Activated gamma-delta T cell (primary cell): ENCODE measurements at regions not wholly inside any gene's neighbourhood (a gene's known extent, or its start where the extent isn't known, plus 50 kb on each side); places are given as distances from the start of the nearest gene placed in this dataset.

Experiments
- DNase-seq: peaks from one replicate; lab custom pipeline; 2025; lab: John Stamatoyannopoulos, UW

DNA sequence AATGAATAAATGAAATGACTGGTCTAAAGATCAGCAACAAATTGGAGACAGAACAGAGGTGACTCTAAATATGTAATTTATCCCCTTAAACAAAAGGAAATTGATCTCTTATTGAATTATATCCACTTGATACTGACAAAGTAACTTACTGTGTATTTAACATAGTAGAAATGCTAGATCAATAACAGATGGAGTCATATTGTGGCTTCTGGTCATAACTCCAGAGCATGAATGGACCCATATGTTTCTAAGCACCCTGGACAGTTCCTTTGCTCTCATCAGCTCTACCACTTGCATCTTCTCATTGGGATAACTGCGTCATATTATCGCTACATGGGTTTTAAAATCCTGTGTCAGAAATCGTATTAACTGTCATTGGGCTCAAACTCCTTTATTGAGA, 222.3 kb downstream of the ETS1 start:
- no peak for DNase-seq

DNA sequence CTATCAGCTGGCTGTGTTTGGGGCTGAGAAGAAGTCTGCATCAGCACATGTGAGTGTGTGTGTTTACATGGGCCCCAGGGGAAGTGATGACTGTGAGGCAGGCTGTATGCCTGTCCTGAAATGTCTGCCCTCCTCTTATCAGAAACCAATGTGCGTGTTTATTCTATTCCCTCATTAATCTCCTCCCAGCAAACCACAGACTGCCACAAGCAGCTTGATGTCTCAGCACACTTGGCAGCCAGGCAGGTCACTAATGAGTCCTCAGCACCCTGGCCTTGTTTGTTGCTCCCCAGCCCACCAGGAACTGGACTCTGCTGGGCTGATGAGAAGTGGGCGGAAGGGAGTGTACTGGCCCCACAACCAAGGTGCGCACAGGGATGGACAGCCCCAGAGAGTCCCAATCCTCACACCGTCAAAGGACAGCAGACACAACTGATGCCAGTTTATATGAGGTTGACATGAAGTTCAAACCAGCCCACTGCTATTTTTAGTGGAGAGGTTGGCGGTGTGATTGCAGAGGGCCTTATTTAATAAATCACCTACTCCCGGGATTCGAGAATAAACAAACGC, 225.8 kb downstream of the ETS1 start:
- no peak for DNase-seq

DNA sequence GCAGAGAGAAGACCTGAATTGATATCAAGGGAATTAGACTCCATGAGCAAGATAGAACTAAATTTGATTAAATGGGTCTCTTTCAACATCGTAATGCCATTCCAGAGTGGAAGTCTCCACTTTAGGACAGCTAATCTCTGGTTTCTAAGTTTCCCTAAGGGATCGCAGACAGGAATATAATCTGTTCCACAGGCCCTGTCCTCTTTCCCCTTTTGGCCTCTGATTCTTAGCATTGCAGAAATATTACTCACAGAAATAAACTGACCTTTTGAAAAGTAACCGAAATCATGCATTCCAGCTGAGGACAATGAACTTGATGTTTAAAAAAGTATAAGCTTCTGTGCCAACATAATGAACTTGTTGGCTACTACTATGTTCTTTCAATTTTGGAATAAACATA, 227.8 kb downstream of the ETS1 start:
- no peak for DNase-seq

DNA sequence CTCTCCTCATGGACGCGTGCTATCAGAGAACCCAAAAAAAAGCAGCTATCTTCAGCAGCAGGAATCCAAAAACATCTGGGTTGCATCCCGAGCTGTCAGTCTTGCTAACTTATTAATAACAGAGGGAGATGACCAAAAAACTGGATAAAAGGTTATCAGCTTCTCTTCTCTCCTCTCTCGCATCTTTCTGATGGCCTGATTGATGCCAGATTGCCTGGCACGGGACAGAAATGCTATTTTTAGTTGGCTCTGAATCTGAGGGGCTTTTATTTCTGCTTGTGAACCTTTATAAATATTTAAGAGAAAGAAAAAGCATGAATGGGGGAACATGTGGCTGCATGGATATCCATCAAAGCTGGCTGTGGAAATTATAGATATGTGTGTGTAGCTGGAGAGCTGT, 230.3 kb downstream of the ETS1 start:
- no peak for DNase-seq

DNA sequence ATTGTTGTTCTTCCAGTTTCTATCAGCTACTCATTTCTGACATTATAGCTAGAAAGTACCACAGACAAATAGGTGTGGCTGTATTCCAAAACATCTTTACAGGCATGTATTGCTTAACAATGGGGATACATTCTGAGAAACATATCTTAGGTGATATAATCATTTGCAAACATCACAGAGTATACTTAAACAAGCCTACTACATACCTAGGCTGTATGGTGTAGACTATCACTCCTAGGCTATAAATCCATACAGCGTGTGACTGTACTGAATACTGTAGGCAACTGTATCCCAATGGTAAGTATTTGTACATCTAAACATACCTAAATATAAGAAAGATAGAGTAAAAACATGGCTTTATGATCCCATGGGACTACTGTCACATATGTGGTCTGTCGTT, 231.8 kb downstream of the ETS1 start:
- DNase-seq: no peak

DNA sequence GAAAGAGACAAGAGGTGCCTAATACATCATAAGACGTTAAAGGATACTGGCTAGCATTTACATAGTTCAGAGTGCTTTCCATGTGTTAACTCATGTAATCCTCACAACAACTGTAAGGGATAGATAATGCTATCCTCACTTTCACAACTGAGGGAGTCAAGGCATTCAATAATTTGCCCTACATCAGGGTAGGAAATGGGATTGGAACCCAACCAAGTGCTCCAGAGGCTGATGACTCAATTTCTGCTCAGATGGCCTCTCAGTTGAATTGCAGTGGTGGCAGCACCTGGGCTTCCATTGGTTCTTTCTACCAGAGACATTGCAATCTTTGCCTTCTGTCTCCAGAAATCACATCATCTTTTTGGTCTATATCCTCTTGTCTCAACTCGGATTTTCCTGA, 232.9 kb downstream of the ETS1 start:
- DNase-seq: no peak

DNA sequence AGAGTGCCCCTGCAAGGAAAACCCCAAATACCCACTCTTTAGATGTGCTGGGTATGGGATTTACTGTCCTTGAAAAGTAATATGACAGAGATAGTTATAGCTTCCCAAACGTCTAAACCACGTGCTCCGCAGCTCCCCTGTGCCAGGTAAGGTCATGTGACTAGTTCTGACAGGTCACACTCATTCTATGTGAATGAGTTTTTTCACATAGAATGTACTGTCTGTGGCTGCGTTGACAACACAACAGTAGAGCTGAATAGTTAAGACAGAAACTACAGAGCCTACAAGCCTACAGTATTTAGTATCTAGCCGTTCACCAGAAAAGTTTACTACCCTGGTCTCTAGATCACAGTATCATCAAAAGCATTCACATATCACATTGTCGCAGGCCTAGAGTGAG, 236.2 kb downstream of the ETS1 start:
- DNase-seq: no peak

DNA sequence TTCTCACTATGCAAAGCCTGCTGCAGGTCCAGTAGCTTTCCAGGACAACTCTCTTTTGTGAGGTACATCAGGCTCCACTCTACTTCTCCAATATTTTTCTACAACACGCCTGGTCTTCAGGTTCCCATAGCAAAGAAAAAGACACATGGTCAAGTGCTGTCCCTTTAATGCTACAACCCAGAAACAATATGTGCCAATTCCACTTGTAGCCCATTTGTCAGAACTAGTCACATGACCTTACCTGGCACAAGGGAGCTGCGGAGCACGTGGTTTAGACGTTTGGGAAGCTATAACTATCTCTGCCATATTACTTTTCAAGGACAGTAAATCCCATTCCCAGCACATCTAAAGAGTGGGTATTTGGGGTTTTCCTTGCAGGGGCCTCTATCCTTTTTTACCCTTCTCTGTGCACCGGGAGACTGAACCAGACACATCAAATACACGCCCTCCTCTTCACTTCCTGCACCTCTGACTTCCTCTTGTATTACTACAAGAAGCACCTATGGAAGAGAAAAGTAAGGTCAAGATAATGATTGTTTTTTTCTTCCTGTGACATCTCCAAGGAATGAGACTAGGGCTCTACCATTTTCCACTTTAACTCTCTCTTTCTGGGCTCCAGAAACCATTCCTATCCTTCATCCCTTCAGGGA, 237.6 kb downstream of the ETS1 start:
- no peak for DNase-seq

DNA sequence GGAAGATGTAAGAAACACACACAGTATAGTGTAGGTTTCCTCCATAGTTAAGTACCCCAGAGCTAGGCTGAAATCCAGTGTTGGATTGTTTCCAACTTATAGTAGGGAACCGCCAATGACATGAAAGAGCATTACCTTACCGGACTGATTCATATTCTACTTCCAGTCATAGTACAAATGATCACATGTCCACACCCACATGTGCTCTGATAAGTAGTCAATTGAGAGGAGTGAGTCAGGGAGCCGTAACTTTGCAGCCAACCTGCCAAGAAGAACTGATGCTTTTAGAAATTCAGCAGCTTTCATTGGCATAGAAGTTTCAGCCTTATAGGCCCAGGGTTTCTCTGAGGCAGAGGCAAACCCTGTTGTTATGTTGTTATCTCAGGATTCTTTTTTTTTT, 240.6 kb downstream of the ETS1 start:
- DNase-seq: no peak

DNA sequence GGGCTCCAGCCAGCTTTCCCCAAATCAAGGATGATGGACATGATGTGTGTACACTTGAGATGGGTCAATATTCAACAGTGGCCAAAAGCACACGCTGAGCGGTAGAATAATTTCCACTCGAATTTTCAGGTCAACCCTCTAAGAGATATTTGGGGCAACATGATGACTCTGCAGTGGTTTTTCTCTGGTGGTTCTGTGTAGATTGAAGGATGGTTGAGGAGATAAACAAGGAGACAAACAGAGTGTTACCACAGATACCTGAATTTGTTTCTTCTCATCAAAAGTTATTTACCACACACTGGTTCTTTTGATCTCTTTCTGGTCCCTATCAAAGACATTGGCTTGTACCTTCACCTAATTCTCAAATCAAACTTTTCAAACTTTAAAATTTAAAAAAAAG, 242.0 kb downstream of the ETS1 start:
- DNase-seq: no peak

DNA sequence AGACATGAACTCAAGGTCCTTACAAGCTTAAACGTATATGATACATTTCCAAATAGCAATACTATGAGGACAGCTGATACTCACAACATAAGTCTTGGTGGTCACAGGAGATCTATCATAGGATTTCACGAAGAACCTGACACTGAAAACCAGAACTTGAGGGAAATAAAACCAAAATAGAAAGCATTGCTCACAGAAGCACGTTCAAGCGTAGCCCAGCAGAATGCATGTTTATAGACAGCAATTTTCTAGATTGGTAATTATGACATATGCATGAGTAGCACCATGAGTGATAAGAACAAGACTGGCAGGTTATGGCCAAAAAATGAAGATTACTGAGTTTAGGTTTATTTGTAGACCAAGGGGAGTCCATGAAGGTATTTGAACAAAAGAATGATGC, 243.5 kb downstream of the ETS1 start:
- DNase-seq: no peak

DNA sequence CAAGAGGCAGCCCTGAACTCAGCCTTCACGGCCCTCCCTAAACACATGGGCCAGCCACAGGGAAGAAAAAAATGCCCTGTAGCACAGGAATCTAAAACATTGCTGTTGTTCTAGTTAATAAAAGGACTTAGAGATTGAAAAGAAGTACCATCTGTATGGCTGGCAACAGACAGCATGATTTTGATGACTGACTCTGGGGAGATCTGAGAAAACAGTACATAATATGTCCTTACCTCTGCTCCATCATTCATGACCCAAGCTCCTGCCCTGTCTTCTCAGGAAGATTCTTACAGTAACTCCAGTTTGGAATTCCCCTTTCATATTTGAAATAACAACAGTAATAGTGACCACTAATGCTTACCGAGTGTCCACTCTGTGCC, 244.2 kb downstream of the ETS1 start:
- no peak for DNase-seq

DNA sequence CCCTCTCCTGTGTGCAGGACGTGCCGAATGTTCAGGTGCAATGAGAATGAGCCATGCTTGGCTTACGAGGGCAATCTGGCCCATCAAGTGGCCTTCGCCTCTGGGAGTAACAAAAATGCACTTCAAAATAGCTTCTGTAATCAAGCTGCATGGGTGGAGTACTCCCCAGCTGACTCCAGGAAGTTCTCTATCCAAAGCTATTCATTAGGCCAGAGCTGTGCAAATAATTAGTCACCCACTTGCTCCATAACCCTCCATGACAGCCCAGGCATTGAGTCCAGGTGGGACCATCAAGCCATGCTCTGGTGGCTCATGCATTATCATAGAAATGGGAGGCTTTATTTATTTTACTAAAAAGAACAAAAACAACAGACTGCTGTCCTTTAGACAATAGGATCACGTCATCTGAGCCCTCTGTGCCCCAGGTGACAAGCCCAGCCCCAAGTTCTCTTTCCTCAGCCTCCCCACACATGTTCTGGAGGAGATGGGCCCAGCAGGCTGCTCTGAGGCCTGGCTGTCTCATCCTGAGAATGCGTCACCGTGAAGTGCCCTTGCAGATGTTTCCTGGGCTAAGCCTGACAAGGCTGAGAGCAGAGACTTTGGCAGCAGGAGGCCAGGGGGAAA, 244.7 kb downstream of the ETS1 start:
- no peak for DNase-seq

DNA sequence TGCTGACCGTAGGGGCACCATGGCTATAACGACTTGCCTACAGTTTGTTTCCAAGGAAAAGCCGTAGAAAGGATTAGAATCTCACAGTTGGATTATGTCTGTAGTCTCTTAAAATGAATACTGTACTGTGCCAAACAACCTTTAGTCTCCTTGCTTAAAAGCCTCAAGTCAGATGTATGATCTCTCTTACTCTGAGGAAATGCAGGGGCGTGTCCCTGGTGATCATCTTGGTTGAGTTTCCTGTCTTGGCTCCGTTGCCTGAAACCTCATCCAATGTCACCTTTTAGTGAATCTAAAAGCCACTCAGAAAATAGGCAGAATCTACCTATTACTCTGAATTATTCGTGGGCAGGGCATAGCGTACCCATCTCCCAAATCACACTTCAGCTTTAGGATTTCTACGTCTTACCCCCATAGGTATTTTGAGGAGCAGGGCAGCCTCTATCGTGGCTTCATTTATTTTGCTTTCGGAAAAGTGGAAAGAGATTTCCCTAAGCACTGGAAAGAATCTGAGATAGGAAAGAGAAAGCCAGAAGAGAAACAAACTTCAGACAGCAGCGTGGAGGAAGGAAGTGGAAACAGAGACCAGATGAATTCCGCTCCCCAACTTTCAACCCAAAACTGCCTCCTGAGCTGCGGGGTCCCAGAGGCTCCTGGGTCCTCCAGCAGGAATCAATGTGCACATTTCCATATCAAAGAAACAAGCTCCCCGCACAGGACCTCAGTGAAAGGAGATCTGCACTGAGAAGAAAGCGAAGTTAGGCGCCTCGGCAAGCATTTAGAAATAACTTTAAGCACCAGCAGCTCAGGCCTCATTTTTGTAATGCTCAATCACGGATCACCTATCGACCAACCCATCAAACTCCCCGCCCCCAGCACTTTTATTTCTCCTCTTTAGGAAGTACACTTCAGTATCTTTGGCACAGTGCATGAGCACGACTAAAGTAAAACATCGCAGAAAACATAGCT, 245.8 kb downstream of the ETS1 start:
- DNase-seq: no peak

DNA sequence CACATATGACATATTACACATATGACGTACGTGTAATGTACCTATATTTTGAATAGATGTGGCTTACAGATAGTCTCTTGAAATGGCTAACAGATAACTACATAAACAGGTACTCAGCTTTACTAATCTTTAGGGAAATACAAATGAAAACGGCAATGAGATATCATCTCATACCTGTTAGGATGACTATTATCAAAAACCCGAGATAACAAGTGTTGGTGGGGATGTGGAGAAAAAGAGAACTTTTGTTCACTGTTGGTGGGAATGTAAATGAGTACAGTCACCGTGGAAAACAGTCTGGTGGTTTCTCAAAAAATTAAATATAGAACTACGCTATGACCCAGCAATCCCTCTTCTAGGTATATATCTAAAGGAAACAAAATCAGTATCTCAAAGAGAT, 247.6 kb downstream of the ETS1 start:
- DNase-seq: no peak

DNA sequence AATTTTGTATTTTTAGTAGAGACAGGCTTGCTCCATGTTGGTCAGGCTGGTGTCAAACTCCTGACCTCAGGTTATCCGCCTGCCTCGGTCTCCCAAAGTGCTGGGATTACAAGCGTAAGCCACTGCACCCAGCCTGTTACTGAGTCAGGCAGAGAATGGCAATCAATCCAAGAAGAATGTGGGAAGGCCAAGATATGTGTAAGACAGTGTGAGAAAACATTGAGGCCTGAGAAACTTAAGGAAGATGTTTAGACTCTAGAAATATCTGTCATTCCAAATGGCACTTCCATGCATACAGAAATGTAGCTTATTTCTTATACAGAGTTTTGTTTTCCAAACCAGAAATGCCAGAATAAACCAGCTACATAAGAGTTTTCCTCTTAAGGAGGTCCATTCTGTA, 248.5 kb downstream of the ETS1 start:
- no peak for DNase-seq

DNA sequence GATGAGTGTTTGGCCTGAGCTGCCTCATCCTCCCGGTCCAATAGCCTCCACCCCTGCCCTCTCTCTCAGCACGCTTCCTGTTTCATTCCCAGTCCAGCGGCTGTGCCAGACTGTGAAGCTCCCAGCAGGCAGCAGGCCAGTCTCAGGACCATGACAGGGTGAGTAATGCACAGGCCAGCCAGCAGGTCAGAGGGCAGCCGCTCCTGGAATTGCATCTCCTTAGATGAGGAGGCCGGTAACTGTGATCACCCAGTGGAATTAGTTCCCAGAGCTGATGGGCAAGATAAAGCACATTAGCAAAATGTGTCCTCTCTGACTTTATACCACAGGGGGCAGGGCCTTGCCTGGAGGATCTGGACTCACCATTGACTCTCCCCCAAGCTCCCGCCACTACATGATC, 251.2 kb downstream of the ETS1 start:
- DNase-seq: no peak

DNA sequence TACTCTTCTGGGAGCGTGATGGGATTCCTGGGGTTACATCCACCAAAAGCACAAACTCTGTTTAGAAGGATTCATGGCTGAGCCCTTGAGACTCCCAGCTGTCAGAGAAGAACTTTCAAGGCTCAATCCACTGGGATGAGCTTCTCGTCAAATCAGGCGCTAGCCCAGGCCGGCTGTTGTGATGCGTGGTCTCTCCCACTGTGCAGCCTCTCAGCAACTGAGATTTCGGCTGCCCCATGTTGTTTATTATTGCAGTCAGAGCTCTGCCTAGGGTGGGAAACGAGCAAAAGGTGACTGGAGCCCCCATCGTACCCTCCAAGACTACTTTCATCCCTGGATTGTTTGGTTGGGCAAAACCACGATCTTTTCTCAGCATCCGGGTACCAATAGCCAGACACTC, 251.6 kb downstream of the ETS1 start:
- DNase-seq: no peak

DNA sequence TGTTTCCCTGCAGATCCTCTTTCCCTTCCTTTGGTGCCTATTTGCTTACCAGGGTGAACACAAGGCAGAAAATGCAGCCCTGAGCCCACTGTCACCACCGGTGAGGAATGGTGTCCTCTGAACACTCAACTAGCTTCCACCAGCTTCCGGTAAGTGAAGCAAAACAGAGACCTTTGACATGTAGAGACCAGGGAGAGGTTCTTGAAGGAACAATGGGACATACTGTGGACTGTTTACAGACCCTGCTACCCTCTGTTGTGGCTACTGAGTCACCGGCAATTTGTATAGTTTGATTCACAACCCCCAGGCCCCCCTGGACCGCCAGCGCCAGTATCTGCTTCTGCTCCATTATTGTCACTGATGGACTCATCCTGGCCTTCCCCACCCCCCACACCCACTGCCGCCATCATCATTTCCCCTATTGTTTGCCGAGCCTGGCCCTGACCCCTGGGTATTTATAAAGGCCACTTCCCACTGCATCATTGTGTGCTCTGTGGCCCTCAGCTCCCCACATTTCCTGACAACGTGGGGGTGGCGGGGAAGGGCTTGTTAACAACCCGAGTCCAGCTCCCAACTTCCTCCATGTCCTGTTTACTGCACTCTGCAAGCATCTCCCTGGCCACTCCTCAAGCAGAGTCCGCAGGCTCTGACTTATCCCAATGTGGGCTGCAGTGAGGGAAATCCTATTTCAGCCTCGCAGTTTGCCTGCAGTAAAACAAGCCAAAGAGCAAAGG, 252.9 kb downstream of the ETS1 start:
- DNase-seq: no peak

DNA sequence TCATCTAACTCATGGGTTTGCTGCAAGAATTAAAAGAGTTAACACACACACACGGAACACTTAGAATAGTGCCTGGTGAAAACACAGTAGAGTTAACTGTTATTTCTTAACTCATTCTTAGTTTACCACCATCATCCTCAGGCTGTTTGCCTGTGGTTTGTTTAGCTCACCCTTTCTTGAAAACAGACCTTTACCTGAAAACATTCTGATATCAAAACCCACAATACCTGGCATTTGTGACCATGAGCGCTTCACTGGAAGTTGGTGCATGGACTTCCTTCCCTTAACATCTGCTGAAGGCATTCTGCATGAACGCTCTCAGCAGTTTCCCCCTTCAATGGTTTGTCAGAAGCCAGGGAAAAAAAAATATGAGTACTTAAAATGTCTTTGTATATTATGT, 256.0 kb downstream of the ETS1 start:
- no peak for DNase-seq

DNA sequence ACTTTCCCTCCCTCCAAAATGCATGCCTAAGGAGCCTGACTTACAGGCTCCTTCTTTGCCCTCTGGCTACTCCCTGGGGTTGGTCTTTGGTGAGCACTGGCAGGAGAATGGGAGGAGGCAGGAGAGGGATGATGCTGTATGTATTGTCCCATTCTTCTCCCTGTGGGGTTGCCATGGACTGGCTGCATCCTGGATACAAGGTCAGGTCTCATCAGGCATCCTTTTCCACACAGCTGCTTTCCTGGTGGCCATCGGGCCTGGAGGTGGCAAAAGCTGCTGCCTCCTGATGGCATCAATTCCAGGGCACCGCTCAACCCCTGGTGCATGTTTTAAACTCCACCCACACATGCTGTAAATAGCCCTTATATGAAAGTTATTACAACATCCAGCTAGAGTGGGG, 257.2 kb downstream of the ETS1 start:
- DNase-seq: no peak

DNA sequence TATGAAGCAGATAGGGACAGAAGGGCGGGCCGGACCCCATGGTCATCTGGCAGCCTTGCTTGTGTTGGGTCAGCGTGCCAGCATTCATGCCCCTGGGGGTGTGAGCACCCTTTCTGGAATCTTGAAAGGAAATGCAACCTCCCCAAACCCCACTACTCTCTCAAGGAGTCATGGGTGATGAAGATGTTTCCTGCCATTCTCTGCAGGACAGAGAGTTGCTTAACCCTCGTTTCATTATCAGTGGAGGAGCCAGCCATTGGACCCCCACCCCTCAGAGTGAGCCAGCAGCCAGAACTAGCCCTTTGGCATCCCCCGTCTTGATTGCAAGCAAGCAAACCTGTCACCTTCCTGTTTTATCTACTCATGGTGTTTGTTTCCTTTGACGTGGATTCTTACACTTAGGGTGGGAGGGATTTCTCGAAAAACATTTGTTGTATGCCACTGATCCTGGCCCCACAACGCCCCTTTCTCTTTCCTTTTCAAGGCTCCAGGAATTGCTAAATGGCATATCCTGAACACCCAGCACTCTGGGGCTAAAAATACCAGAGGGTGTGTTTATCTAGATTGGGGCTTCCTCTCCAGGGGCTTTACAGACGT, 258.3 kb downstream of the ETS1 start:
- no peak for DNase-seq
